ENCODE measurements at regions not wholly inside any gene's neighbourhood (a gene's known extent, or its start where the extent isn't known, plus 50 kb on each side); places are given as distances from the start of the nearest gene placed in this dataset.

GRCh38 chr3:104178680-104179079 is 1188.0 kb upstream of the ALCAM start:
- H3K36me3 ChIP-seq: no peaks in the 10 kb centered on the region
- no peak overlapping the region for H3K27ac ChIP-seq
- no peak for DNase-seq (ENCODE audit: low spot score in 2 of 2)
- H3K27me3 ChIP-seq: no peaks in the 10 kb centered on the region
- TF ChIP-seq CTCF (IDR thresholded peaks at IDR 0.05): no peak
- H3K9me3 ChIP-seq: no peaks in the 10 kb centered on the region
- H3K4me3 ChIP-seq: no peak overlapping the region
- no peaks in the 10 kb centered on the region for H3K4me1 ChIP-seq
- intact Hi-C loops (cut with DNase I): no loop called here

- Histone ChIP-seq H3K36me3 (no peaks in the 10 kb centered on the region), H3K27ac (no peak overlapping the region), H3K4me3 (no peak overlapping the region), H3K9me3 (no peaks in the 10 kb centered on the region), H3K4me1 (no peaks in the 10 kb centered on the region), H3K27me3 (no peaks in the 10 kb centered on the region)
- no peak for DNase-seq (ENCODE audit: low spot score in 2 of 2)
- no peak for TF ChIP-seq CTCF (IDR thresholded peaks at IDR 0.05)
- intact Hi-C loops (cut with DNase I): no loop called here
These were observed 1185.8 kb upstream of the ALCAM start for GRCh38 chr3:104180906-104181305.

- TF ChIP-seq CTCF (IDR thresholded peaks at IDR 0.05): no peak
- H3K27me3 ChIP-seq: no peaks in the 10 kb centered on the region
- no peak for DNase-seq (ENCODE audit: low spot score in 2 of 2)
- no peaks in the 10 kb centered on the region for H3K4me1 ChIP-seq
- H3K27ac ChIP-seq: no peak overlapping the region
- no peaks in the 10 kb centered on the region for H3K36me3 ChIP-seq
- no peak overlapping the region for H3K4me3 ChIP-seq
- no peaks in the 10 kb centered on the region for H3K9me3 ChIP-seq
- intact Hi-C loops (cut with DNase I): no loop called here
These were observed 1176.0 kb upstream of the ALCAM start for GRCh38 chr3:104190681-104191080.

GRCh38 chr3:104198131-104198530 is 1168.6 kb upstream of the ALCAM start:
- no peak overlapping the region for H3K4me3 ChIP-seq
- intact Hi-C loops (cut with DNase I): no loop called here
- no peaks in the 10 kb centered on the region for H3K27me3 ChIP-seq
- DNase-seq (ENCODE audit: low spot score in 2 of 2): no peak
- H3K4me1 ChIP-seq: no peaks in the 10 kb centered on the region
- H3K36me3 ChIP-seq: no peaks in the 10 kb centered on the region
- H3K9me3 ChIP-seq: no peaks in the 10 kb centered on the region
- TF ChIP-seq CTCF (IDR thresholded peaks at IDR 0.05): no peak
- no peak overlapping the region for H3K27ac ChIP-seq

GRCh38 chr3:104206925-104207324 is 1159.8 kb upstream of the ALCAM start:
- intact Hi-C loops (cut with DNase I): no loop called here
- no peak overlapping the region for H3K4me3 ChIP-seq
- no peak for DNase-seq (ENCODE audit: low spot score in 2 of 2)
- TF ChIP-seq CTCF (IDR thresholded peaks at IDR 0.05): no peak
- H3K27me3 ChIP-seq: no peaks in the 10 kb centered on the region
- H3K4me1 ChIP-seq: no peaks in the 10 kb centered on the region
- H3K9me3 ChIP-seq: no peaks in the 10 kb centered on the region
- H3K36me3 ChIP-seq: no peaks in the 10 kb centered on the region
- H3K27ac ChIP-seq: no peak overlapping the region

- intact Hi-C loops (cut with DNase I): no loop called here
- no peak for TF ChIP-seq CTCF (IDR thresholded peaks at IDR 0.05)
- H3K4me1 ChIP-seq: no peaks in the 10 kb centered on the region
These were observed 1152.4 kb upstream of the ALCAM start for GRCh38 chr3:104214277-104214676.

More at GRCh38 chr3:104214277-104214676, 1152.4 kb upstream of the ALCAM start:
- Histone ChIP-seq H3K4me3 (no peak overlapping the region), H3K27me3 (no peaks in the 10 kb centered on the region), H3K27ac (no peak overlapping the region), H3K9me3 (no peaks in the 10 kb centered on the region), H3K36me3 (no peaks in the 10 kb centered on the region)
- DNase-seq (ENCODE audit: low spot score in 2 of 2): no peak

Data from ascending aorta (tissue), 2 donors.